SK-N-MC (cell line): ENCODE measurements at regions not wholly inside any gene's neighbourhood (a gene's known extent, or its start where the extent isn't known, plus 50 kb on each side); places are given as distances from the start of the nearest gene placed in this dataset.

Experiments
- DNase-seq: peaks from one replicate; pipeline ENCODE4 v3.0.0-alpha.2; 2011; ENCODE audit warnings: low read depth, low spot score
- H3K27ac ChIP-seq: fragments of 200-600 bp; sonication (generic); 2 replicates; pipeline ENCODE4 v1.5.1; 2016; ENCODE audit warnings: mixed run types
- H3K36me3 ChIP-seq: fragments of 200-600 bp; sonication (generic); 2 replicates; pipeline ENCODE4 v1.6.1; 2017; ENCODE audit warnings: antibody characterized with exemption, low read length, mixed read lengths; ENCODE audit not compliant: insufficient read depth
- H3K4me3 ChIP-seq: fragments of 200-600 bp; sonication (generic); 2 replicates; pipeline ENCODE4 v1.5.1; 2016
- H3K9ac ChIP-seq: fragments of 200-600 bp; sonication (generic); 2 replicates; pipeline ENCODE4 v1.8.0; 2017; ENCODE audit warnings: mixed run types, mixed read lengths; ENCODE audit not compliant: insufficient read length
- H3K9me3 ChIP-seq: fragments of 200-600 bp; sonication (generic); 2 replicates; pipeline ENCODE4 v1.6.1; 2017; ENCODE audit warnings: low read depth, mild to moderate bottlenecking, antibody characterized with exemption, low read length, moderate library complexity, mixed read lengths
- EZH2 ChIP-seq: fragments of 200-600 bp; sonication (generic); IDR thresholded peaks from one replicate; pipeline ENCODE4 v1.6.1; 2017; ENCODE audit warnings: antibody characterized with exemption
- FOXP2 ChIP-seq: optimal IDR thresholded peaks from 2 replicates; pipeline ENCODE3; 2011; ENCODE audit warnings: mild to moderate bottlenecking, moderate library complexity; ENCODE audit not compliant: insufficient read depth; ENCODE audit errors: extremely low read length, control extremely low read depth
- POLR2AphosphoS5 ChIP-seq: IDR thresholded peaks from 2 replicates; pipeline ENCODE4 v1.6.1; 2012; ENCODE audit warnings: mild to moderate bottlenecking, low read depth, low read length, borderline replicate concordance

DNA sequence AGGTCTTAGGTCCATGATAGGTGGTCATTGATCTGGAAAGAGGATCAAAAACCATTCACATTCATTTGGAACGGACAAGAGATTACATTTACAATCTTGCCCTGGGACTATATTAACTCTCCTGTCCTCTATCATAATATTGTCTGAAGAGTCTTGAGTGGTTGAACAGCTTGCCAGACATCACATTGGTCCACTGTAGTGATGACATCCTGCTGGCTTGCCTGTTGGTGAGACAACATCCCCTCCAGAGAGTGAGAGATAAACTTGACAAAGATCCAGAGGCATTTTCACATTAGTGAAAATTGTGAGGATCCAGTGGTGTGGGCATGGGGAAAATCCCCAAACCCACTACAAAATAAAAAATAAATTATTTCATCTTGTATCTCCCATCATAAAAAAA lies 155.7 kb upstream of the LEF1 start:
- Histone ChIP-seq H3K27ac (no peak overlapping the region), H3K4me3 (no peak overlapping the region), H3K9ac (no peak overlapping the region), H3K36me3 (no peaks in the 10 kb centered on the region), H3K9me3 (no peaks in the 10 kb centered on the region)
- TF ChIP-seq POLR2AphosphoS5 (no peak), EZH2 (no peak), FOXP2 (no peak)
- DNase-seq: no peak

DNA sequence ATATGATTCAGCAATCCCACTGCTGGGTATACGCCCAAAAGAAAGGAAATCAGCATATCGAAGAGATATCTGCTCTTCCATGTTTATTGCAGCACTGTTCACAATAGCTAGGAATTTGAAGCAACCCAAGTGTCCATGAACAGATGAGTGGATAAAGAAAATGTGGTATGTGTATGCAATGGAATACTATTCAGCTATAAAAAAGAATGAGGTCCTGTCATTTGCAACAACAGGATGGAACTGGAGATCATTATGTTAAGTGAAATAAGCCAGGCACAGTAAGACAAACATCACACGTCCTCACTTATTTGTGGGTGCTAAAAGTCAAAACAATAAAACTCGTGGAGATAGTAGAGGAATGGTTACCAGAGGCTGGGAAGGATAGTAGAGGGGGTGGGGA lies 153.8 kb upstream of the LEF1 start:
- Histone ChIP-seq H3K4me3 (no peak overlapping the region), H3K27ac (no peak overlapping the region), H3K9ac (no peak overlapping the region), H3K36me3 (no peaks in the 10 kb centered on the region), H3K9me3 (no peaks in the 10 kb centered on the region)
- TF ChIP-seq EZH2 (no peak), POLR2AphosphoS5 (no peak), FOXP2 (no peak)
- DNase-seq: no peak

DNA sequence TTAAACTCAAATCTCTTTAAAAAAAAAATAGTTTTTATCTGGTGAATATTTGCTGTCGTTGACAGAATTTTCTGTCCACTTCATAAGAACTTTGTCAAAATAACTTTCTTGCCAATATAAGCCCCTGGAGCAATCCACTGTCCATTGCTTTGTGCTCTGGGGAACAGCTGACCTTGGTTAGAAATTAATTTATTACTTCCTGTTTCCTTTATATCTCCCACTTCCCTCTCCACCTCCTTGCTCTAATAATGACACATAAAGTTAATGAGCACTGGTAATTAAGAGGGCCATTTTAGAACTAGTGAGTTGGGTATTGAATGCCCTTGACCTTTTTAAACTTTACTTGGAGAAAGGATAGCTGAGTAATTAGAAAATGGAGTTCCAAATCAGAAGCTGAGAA lies 151.3 kb upstream of the LEF1 start:
- Histone ChIP-seq H3K36me3 (no peaks in the 10 kb centered on the region), H3K9ac (no peak overlapping the region), H3K27ac (no peak overlapping the region), H3K9me3 (no peaks in the 10 kb centered on the region), H3K4me3 (no peak overlapping the region)
- TF ChIP-seq EZH2: no peak
- TF ChIP-seq POLR2AphosphoS5: no peak
- TF ChIP-seq FOXP2: no peak
- no peak for DNase-seq

DNA sequence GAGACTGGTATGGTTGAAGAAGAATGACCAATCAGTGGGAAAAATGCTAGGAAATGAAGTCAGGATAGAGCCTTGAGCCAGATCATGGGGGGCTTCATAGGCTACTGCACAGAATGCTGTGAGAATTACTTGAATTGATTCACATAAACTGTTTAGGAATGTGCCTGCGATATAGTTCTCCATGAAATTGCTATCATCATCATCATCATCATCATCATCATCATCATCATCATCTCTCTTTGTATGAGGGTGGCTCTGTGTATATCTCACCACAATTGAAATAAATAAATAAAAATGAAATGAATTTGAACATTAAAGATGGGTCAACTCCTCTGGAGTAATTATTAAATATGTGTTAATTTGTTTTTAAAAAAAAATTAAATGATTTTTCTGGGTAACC lies 148.6 kb upstream of the LEF1 start:
- no peak overlapping the region for H3K27ac ChIP-seq
- TF ChIP-seq POLR2AphosphoS5 (no peak), FOXP2 (no peak), EZH2 (no peak)
- DNase-seq: no peak
- H3K4me3 ChIP-seq: no peak overlapping the region
- no peaks in the 10 kb centered on the region for H3K36me3 ChIP-seq
- no peaks in the 10 kb centered on the region for H3K9me3 ChIP-seq
- H3K9ac ChIP-seq: no peak overlapping the region

DNA sequence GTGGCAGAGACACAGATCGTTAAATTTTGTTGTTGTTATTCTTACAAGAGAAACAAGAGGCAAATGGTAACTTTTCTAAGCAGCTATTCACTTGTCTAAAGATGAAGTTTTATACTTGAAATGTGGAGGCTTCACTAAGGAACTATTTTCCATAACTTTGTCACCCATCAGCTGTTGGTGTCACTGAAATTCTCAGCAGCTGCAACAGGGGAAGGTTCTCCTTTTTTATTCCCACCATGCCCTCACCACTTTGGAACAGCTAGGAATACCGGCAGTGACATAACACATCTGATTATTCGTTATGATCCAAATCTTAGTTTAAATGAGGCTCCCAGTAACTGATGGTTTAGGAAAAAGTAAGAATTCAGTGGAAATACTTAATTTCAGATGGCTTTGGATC lies 147.0 kb upstream of the LEF1 start:
- no peak for TF ChIP-seq POLR2AphosphoS5
- no peak for TF ChIP-seq FOXP2
- no peak for TF ChIP-seq EZH2
- H3K4me3 ChIP-seq: no peak overlapping the region
- H3K9ac ChIP-seq: no peak overlapping the region
- H3K9me3 ChIP-seq: no peaks in the 10 kb centered on the region
- H3K27ac ChIP-seq: no peak overlapping the region
- DNase-seq: no peak
- no peaks in the 10 kb centered on the region for H3K36me3 ChIP-seq

DNA sequence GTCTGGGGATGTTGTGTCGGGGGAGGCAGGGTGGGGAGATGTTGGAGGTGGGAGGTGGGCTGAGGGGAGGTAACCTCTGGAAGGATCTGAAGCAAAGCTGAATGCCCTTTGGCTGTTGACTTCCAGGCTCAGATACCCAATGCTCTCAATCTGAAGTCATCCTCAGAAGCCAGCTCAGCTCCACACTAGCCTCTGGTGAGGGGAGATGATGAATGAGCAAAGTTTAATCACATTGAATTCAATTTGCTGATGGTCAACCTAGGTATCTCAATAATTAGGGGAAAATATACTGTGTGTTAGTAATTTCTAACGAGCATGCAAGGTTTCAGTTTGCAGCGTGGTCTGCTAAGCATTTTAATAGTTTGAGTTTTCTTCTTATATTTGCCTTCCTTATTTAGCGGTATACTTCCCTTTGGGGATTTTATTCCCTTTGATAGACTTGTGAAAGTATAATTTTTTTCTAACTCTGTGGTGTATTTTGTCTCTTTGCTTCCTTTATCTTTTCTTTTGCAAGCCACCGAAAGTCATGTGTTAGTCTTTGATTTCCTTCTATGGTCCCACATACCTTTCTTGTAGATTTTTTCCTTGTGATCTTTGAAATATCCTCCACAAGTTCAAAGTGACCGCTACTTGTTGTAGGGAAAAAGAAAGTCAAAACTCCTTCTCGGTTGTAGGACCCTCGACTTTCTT lies 146.3 kb upstream of the LEF1 start:
- H3K4me3 ChIP-seq: no peak overlapping the region
- TF ChIP-seq FOXP2: no peak
- DNase-seq: no peak
- no peaks in the 10 kb centered on the region for H3K36me3 ChIP-seq
- H3K9ac ChIP-seq: no peak overlapping the region
- H3K27ac ChIP-seq: no peak overlapping the region
- H3K9me3 ChIP-seq: no peaks in the 10 kb centered on the region

DNA sequence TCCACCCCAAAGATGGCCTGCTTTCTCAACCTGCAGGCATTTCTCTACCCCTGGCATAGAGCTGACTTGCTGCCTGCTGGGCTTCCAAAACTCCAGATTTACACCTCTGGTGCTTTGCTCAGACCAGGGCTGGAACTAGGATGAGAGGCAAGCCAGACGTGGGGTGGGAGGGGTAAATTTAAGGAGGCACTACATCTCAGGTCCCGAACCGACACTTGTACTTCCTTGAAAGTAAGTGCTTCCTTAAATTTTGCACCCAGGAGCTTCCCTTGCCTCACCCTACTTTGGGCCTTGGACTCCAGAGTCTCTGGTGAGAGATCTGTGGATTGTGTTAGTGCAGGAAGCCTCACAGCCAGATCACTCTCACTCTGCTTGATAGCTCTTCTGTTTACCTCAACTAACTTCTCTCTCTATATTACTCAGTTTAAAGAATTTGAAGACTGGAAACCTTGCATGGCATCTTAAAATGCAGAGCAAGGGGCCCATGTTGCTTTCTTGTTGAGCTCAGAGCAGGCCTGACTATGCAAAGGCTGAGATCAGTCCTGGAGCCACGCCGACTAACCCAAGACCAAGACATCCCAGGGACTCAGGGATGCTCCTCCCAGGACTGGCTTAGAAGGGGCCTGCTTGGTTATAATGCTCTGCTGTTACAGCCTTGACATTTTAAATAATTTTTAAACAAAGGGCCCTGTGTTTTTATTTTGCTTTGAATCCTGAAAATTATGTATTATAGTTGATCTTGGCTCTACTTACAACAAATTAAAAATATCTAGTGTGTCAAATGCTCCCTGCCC lies 145.0 kb upstream of the LEF1 start:
- Histone ChIP-seq H3K9me3 (no peaks in the 10 kb centered on the region), H3K36me3 (no peaks in the 10 kb centered on the region), H3K9ac (no peak overlapping the region), H3K27ac (no peak overlapping the region), H3K4me3 (no peak overlapping the region)
- TF ChIP-seq EZH2 (no peak), POLR2AphosphoS5 (no peak), FOXP2 (no peak)
- no peak for DNase-seq

DNA sequence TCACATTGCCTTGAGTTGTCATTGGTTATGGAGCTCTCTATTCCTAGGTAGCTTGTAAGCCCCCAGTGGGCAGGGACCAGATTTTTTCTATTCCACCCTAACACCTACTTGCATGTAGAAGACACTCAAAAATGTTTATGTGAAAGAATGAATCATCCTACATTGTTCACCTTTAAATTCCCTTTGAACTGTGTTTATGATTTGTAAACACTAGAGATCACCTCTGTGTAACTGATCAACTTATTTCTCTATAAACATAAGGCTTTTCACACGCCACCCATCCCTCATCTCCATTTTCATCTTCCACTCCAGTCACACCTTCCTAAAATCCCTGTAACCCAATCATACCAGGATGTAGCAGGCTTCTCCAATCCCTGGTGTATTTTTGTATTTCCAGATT lies 142.6 kb upstream of the LEF1 start:
- Histone ChIP-seq H3K36me3 (no peaks in the 10 kb centered on the region), H3K9ac (no peak overlapping the region), H3K4me3 (no peak overlapping the region), H3K27ac (no peak overlapping the region), H3K9me3 (no peaks in the 10 kb centered on the region)
- TF ChIP-seq POLR2AphosphoS5: no peak
- no peak for TF ChIP-seq EZH2
- no peak for TF ChIP-seq FOXP2
- no peak for DNase-seq

DNA sequence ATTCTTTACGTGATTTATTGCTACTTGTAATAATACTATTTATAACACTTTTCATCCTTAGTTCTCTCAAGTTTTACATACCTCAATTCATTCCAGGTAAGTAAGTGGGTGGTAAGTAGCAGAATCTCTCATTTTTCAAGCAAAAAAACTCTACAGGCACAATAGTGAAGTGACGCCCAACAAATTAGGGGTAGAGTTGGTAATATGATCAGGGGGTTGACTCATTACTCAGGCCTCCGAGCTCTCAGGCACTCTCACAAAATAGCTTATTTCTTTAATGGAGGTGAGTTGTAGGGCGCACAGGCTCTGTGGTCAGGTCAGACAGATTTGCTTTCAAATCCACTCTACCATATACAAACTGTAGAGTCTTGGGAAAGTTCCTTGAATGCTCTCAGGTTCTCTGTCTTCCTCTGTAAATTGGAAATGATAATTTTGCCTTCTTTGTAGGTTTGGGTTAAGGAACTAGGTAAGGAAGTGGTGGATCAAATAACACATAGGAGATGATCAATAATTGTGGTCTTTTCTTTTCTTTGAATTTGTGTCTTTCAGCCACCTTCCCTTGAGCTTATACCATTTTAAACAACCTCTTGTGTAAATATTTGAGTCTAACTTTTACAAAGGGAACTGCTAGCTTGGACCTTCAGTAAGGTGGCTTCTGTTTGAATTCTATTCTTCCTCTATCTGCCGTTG lies 134.9 kb upstream of the LEF1 start:
- TF ChIP-seq EZH2 (no peak), POLR2AphosphoS5 (no peak)
- Histone ChIP-seq H3K27ac (no peak overlapping the region), H3K9me3 (no peaks in the 10 kb centered on the region), H3K36me3 (no peaks in the 10 kb centered on the region), H3K4me3 (no peak overlapping the region), H3K9ac (no peak overlapping the region)
- no peak for DNase-seq
